ENCODE measurements at regions not wholly inside any gene's neighbourhood (a gene's known extent, or its start where the extent isn't known, plus 50 kb on each side); places are given as distances from the start of the nearest gene placed in this dataset.
"Not testable (repeated sequence)": the region's sequence is repeated elsewhere in the genome, so short reads cannot be mapped to it uniquely, and the experiment has no call there.

GRCh38 chr9:85792057-85792456 lies 50.3 kb upstream of the AGTPBP1 start:
- DNase-seq, result not testable (repeated sequence)

DNA sequence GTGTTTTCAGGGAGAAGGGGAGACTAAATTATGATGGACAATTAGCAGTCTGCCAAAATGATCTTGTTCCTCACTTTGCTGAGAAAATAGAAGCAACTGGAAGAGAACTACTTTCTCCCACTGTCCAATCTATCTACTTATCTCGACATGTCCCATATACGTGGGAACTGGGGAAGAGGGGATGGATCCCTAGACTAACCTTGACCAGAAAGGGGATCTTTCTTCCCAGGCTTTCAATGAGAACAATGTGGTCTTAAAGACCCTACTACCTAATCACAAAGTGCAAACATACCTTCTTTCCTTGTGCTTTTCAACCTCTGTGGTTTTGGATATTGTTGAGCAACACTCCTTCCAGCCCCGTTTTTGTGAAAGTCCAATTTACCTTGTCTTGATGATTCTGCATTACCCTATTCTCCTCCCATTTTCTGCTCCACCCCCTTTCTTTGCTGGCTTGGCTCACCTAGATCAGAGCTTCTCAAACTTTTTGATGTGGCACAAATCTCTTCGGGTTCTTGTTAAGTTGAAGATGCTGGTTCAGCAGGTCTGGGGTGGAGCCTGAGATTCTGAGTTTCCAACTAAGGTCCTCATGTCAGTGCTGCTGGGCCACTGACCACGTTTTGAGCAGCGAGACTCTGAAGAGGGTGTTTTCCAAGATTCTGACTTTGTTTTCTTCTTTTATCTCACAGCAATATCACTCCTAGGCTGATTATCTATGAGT lies 61.4 kb upstream of the AGTPBP1 start:
- DNase-seq, result not testable (repeated sequence)

GRCh38 chr9:85804847-85805133 lies 63.0 kb upstream of the AGTPBP1 start:
- DNase-seq, result not testable (repeated sequence)

DNA sequence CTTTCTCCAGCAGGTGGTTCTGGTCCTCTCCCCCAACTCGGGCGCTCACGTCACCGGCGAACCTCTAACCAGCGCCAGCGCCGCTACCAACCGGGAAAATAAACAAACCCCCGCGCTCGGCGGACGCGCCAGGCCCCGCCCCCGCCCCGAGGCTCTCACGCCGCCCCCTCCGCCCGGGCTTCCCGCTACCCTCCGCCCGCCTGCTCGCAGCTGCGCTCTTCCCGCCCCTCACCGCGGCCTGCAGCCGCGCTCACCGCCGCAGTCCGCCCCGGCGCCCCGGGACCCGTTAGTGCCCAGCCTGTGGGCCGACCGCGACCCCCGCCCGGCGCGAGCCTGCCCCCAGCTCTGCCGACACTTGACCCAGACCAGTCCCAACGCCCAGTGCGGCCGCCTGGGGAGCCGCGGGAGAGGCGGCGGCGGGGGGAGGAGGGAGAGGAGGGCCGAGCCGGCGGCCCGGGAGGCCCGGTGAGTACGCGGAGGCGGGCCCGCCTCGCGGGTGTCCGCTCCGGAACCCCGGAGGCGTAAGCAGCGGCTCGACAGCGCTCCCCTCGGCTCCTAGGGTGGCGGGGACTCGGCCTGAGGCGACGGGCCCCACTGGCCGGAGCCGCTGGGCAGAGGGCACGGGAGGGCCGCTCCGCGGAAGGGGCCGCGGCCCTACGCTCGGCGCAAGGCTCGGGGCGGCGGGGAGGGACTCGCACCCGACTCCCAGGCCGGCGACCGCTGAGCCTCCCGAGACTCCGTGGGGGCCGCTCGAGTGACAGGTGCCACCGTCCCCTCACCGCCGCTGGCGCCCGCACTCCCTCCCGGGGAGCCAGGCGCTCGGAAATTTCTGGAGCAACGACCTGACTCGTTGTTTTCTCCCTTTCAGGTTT lies 63.6 kb upstream of the AGTPBP1 start:
- DNase-seq, result not testable (repeated sequence)

GRCh38 chr9:85808329-85808728 lies 66.6 kb upstream of the AGTPBP1 start:
- DNase-seq, result not testable (repeated sequence)

GRCh38 chr9:85813388-85813787 lies 71.6 kb upstream of the AGTPBP1 start:
- DNase-seq, result not testable (repeated sequence)

- not testable (repeated sequence) for DNase-seq
These were observed 73.0 kb upstream of the AGTPBP1 start for GRCh38 chr9:85814800-85815199.

DNA sequence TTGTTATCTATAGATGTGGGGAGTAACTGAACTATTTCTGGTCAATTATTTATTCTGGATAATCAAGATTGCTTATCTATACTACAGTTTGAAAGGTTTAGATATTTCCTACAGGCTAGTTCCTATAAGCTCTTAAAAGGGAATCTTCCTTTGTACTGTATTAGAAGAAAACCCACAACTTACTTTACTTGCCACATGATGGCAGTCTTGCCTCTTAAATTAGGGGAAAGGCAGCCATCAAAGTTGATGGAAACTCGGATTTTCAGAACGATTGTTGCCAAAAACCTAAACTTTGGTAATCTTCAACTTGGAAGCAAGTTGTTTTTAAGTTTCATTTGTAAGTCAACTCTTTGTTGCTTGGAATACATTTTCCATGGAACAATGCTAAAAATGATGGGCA lies 77.2 kb upstream of the AGTPBP1 start:
- DNase-seq, result peak; percentile 1

GRCh38 chr9:85820598-85820997 lies 78.8 kb upstream of the AGTPBP1 start:
- not testable (repeated sequence) for DNase-seq

- DNase-seq, result not testable (repeated sequence)
These were observed 83.2 kb upstream of the AGTPBP1 start for GRCh38 chr9:85824949-85825348.

DNA sequence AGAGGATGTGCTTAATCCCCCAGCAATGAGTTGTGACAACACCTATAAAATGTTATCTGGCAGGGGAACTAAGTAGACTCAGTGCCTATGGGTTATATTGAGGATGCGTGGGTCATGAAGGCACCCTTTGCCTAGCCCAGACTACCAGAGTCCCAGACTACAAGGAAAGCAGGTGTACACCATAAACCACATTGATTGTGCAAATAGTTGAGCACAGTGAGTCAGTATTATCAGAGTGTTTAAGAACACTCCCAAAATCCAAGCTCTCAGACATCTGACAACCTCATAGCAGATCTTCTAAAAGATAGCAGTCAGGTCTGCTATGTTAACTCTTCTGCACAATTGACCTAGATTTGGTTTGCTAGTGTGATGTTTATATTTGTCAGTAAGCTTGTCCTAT lies 92.8 kb upstream of the AGTPBP1 start:
- DNase-seq, result not testable (repeated sequence)

- not testable (repeated sequence) for DNase-seq
These were observed 97.0 kb upstream of the NAA35 start for GRCh38 chr9:85843949-85844348.

DNA sequence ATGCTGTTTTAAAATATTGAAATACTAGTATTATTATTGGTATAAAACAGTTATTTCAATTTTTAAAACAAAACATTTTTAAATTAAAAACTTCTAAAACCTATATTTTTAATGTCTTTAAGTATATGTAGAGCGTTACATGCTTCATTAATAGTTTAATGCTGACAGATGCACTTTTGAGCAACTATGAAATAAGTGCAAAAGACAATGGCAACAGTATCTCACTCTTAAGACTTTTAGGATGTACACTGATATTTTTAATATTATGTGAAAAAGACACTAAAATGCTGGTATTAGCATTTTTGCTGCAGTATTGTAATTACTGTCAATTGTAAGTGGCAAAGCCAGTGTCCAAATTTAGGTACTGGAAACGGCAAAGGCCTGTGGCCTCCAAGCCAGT lies 93.2 kb upstream of the NAA35 start:
- not testable (repeated sequence) for DNase-seq

DNA sequence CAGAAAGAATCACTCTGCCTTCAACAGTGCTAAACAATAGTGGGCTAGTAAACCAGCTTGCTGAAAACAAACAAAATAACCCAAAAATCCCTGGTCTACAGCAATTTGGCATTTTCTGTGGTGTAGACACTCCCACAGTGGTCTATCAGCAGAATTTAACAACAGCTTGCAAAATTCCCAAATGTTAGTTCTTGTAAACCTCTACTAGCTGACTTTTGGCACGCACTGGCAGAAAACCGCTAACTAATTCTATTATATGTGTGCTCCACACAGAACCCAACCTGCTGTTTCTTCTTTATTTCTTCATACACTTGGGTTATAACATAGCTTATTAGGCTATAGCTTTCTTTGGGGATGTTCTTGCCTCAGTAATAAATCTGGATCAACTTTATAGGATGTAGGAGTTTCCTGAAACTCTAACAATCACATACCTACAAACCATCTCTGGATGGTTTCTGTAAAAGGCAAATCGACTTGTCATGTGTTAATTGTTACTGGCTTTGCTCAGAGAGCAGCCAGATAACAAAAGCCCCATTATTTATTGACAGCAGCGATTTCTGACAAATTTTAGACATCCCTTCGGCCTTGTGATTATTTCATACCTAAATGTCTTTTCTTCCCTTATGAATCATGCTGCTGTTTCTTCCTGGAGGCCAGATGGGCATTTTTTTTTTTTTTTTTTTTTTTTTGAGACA lies 82.7 kb upstream of the NAA35 start:
- no peak for DNase-seq

DNA sequence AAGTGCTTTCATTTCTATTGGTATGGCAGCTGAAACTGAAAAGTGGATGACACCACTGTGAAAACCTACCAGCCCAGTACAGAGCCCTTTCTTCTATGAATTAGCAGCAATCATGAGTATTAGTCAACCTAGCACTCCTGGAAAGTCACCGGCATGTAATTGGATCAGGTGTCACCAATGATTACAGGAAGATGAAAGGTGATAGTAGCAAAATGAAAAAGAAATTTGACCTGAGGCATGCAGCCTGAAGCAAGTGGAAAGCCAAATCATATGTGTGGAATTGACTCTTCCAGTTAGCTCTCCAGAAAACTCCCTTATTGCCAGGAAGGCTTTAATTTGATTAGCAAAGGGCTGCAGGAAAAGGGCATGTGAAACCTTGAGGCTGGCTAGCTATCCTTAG lies 81.2 kb upstream of the NAA35 start:
- no peak for DNase-seq

DNA sequence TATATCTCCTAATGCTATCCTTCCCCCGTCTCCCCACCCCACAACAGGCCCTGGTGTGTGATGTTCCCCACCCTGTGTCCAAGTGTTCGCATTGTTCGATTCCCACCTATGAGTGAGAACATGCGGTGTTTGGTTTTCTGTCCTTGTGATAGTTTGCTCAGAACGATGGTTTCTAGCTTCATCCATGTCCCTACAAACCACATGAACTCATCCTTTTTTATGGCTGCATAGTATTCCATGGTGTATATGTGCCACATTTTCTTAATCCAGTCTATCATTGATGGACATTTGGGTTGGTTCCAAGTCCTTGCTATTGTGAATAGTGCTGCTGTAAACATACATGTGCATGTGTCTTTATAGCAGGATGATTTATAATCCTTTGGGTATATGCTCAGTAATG lies 79.1 kb upstream of the NAA35 start:
- not testable (repeated sequence) for DNase-seq

GRCh38 chr9:85863875-85864274 lies 77.1 kb upstream of the NAA35 start:
- no peak for DNase-seq

- no peak for DNase-seq
These were observed 69.9 kb upstream of the NAA35 start for GRCh38 chr9:85871008-85871407.

GRCh38 chr9:85871683-85872082 lies 69.3 kb upstream of the NAA35 start:
- not testable (repeated sequence) for DNase-seq

- DNase-seq, result no peak
These were observed 68.5 kb upstream of the NAA35 start for GRCh38 chr9:85872463-85872862.

DNA sequence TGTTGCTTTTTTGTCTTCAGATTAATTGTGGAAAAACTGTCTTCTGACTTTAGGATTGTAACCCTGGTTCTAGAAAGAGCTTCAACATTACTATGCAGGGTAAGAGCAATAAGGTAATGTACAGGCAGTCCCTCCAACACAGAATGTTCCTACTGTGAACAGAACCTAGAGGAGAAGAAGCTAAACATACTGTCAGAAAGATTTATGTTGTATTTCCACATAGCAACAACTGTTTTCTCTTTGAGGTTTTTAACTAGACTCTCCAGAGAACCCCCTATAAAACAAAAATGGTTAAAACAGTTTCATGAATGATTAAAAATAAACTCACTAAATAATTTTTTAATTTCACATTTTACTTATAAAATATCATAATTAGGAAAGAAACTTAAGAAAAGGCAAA lies 64.3 kb upstream of the NAA35 start:
- no peak for DNase-seq

- not testable (repeated sequence) for DNase-seq
These were observed 61.9 kb upstream of the NAA35 start for GRCh38 chr9:85878872-85879597.

DNA sequence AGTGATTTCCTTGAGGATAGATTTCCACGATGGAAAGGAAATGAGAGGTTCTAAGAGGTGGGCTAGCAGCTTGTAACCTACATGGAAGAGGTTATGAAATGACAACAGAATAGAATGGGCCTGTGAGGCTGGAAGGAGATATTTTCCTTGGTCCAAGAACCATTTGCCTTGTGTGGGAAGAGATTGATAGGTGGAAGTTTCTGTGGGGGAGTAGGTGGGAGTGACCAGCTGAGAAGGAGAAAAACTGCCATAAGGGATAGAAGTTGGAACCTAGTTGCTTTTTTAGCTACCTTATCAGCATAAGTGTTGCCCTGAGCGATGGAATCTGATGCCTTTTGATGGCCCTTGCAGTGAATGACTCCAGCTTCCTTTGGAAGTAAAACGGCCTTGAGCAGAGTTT lies 60.4 kb upstream of the NAA35 start:
- not testable (repeated sequence) for DNase-seq
